GM18907 (cell line): ENCODE measurements at regions not wholly inside any gene's neighbourhood (a gene's known extent, or its start where the extent isn't known, plus 50 kb on each side); places are given as distances from the start of the nearest gene placed in this dataset.
"Not testable (repeated sequence)": the region's sequence is repeated elsewhere in the genome, so short reads cannot be mapped to it uniquely, and the experiment has no call there.

Experiments
- ATAC-seq: cut with Tn5 transposase; IDR thresholded peaks from one replicate; pipeline ENCODE4 v1.9.1; 2021; ENCODE audit warnings: mild to moderate bottlenecking, moderate library complexity; ENCODE audit not compliant: unreplicated experiment

DNA sequence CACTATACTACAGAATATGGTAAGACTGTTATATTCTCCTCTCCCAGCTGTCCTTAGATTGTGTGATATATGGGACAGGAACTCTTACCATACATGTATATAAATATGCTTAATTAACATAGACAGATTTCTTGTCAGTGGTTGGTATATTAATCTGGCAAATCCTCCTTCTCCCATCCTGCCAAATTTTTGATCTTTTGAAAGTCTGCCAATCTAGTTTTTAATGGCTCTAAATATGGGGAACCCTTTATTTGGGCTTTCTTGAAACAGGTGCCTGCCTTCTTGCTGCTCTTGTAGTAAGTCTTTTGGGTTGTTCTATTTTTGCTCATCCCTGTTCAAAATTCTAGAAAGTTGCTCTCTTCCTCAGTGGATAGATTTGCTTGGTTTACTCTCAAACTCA lies 63.5 kb downstream of the SPATA31D1 start:
- ATAC-seq: no peak

DNA sequence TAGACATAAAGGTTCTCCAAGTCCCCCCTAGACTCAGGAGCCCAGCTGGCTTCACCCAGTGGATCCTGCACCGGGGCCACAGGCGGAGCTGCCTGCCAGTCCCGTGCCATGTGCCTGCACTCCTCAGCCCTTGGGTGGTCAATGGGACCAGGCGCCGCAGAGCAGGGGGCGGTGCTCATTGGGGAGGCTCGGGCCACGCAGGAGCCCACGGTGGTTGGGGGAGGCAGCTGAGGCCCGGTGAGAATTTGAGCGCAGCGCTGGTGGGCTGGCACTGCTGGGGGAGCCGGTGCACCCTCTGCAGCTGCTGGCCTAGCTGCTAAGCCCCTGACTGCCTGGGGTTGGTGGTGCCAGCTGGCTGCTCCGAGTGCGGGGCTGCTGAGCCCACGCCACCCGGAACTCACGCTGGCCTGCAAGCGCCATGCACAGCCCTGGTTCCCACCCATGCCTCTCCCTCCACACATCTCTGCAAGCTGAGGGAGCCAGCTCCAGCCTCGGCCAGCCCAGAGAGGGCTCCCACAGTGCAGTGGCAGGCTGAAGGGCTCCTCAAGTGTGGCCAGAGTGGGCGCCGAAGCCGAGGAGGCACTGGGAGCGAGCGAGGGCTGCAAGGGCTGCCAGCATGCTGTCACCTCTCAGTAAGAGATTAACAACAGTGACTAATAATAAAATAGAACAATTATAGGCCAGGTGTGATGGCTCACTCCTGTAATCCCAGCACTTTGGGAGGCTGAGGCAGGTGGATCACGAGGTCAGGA lies 65.9 kb downstream of the SPATA31D1 start:
- no peak for ATAC-seq

DNA sequence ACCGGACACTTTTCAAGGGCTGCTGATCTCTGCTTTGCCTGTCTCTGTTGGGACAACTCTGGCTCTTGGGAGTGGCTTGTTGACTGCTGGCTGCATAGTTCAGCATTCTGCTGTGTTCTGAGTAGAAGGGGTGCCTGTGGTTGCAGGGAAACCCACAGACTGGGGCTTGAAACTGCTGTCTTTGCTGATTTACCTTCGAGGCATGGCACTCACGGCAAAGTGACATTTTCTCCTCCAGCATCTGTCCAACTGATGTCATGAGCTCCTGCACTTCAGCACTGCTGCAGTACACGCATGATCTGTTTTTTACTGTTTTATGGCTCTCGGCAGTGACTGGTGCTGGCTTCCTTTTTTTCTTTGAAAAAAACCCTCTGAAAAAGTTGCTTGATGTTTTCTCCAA lies 69.2 kb downstream of the SPATA31D1 start:
- ATAC-seq: no peak

- not testable (repeated sequence) for ATAC-seq
Measured at GRCh38 chr9:82061801-82062200, 73.2 kb downstream of the SPATA31D1 start.

DNA sequence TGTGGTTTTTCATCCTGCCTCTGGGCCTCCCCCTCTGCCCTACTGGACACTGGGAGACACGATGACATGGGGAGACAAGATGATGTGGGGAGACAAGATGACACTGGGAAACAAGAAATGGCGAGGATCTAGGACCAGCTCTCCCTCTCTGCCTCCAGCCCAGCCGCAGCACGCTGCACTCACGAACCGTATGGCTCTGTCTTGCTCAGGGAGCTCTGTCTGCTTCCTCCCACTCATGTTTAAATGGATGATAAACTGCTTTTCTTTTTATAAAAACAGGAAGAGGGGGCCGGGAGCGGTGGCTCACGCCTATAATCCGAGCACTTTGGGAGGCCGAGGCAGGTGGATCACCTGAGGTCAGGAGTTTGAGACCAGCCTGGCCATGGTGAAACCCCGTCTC lies 73.7 kb downstream of the SPATA31D1 start:
- no peak for ATAC-seq

DNA sequence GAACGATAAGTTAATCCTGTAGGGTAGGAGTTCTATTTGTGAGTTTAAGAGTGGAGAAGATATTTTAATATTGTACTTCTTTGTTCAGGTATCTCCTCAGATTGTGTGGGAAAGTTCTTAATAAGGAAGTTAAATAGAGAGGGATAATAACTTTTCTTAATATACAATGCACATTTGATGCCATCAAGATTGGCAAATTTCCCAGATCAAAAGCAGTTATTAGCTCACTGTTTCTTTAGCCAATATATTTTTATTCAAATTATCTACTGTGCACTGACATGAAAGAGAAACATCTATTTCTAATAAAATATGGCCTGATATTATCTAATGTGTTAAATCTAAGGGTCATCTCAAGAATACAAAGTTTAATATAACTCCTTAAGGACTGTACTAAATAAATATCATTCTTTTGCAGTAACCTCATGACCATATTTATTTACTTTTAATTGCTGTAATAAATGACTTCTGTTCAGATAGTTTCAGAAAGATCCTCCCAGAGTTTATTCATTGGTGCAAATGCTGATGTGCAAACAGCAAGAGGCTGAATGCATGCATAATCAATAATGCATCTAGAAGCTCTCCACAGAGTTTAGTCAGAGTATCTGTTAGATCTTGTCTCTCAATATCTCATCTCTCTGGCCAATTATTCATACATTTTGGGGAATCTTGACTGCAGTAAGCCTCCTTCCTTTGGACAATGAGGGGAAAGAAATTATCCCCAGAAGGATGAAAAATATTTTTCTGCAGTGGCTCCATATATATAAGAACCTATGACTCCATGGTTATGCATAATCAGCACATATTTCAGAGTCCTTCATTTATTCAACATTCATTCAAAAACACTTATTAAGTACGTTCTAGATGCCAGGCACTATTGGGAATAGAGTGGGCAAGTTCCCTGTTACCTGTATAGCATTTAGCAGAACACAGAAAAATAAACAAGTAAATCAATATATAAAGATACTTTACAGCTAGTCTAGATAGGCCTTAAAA lies 85.3 kb downstream of the SPATA31D1 start:
- no peak for ATAC-seq

DNA sequence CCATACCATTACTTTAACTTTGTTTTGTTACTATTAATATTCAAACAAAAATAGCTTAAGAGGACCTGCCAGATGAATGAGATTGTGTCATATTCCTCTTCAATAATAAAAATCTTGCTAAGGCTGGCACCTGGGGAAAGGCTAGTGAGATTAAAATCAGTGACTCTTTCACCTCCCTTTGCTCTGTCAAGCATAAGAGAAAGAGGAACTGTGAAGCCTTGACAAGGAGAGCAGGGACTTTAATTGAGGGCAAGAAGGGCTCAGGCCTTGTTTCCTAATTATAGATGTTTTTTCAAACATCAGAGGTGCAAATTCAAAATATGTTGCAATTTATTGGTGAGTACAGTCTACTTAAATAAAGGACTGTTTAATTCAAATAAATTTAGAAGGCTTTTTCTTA lies 91.7 kb downstream of the SPATA31D1 start:
- no peak for ATAC-seq

GRCh38 chr9:82081496-82081895 lies 92.9 kb downstream of the SPATA31D1 start:
- no peak for ATAC-seq

GRCh38 chr9:82082563-82082962 lies 94.0 kb downstream of the SPATA31D1 start:
- no peak for ATAC-seq

GRCh38 chr9:82088591-82088990 lies 100.0 kb downstream of the SPATA31D1 start:
- no peak for ATAC-seq

GRCh38 chr9:82090046-82090445 lies 101.5 kb downstream of the SPATA31D1 start:
- ATAC-seq: no peak

- ATAC-seq: no peak
Measured at GRCh38 chr9:82091100-82091499, 102.5 kb downstream of the SPATA31D1 start.

DNA sequence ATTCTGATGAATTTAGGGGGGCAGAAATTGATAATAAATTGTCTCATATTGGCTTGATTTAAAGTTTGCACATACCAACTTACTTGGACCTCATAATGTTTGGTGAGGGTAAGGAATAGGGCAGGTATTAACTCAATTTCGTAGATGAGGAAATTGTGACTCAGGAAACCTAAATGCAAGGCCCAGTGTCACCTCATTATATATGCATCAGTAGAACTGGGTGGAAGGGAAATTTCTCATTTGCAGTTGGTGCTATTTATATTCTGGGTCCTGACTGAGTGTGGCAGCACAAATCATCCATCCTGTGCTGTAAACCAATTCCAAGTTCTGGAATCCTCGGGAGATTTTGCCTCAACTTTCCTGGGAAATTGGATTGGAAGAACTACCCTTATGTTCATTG lies 103.0 kb downstream of the SPATA31D1 start:
- ATAC-seq: no peak

GRCh38 chr9:82101475-82101874 lies 112.9 kb downstream of the SPATA31D1 start:
- ATAC-seq: no peak

DNA sequence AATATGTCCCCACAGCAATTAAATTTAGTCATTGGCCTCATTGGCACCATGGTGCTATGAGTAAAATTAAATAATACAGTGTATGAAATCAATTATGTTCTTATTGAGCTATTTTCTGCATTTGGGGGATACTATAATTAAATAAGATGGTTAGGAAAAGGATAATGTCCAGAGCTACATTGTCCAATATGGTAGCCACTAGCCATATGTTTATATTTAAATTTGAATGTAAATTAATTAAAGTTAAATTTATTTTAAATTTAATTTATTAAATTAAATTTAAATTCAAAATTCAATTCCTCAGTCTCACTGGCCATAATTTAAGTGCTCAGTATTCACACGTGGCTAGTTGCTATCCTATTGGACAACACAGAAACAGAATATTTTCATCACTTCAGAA lies 115.7 kb downstream of the SPATA31D1 start:
- no peak for ATAC-seq

GRCh38 chr9:82105729-82106128 lies 117.2 kb downstream of the SPATA31D1 start:
- no peak for ATAC-seq

DNA sequence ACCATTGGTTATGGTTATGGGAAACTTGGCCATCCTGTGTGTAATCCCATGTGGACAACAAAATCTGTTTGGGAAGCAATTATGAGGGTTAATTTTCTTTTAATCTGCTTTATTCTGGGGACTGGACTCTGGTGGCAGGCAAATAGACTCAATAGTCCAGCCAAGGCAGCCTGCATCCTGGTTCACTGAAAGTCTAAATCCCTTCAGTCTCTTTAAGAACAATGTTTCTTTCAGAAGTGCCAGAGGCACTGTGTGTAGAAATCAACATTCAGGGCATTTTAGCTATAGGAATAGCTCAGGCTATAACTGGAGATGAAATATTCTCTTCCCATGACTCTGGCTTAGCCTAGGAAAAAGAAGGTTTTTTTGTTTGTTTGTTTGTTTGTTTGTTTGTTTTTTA lies 118.0 kb downstream of the SPATA31D1 start:
- no peak for ATAC-seq

DNA sequence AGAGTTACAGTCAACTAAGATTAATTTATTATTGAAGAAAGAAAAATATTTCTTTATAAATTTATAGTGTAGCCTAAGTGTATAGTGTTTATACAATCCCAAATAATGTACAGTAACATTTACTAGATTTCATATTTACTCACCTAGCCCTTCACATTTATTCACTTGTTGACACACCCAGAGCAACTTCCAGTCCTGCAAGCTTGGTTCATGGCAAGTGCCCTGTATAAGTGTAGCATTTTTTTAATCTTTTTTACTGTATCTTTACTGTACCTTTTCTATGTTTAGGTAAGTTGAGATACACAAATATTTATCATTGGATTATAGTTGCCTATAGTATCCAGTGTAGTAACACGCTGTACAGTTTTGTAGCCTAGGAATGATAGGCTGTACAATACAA lies 119.9 kb downstream of the SPATA31D1 start:
- no peak for ATAC-seq

DNA sequence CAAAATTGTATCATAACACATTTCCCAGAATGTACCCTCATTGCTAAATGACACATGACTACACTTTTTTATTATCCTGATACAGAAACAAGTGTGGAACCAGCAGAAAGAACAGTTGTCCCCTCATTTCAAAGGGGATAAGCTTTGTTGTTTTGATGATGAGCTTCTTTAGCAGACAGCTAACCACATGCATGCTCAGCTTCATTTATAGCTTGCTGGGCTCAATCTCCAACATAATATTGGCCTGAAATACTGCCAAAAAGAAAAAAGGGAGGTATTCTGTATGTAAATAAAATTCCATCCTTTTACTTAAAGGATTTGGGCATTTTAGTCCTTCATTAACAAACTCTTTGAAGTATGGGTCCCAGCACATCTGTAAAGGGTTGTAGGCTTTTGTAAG lies 120.4 kb downstream of the SPATA31D1 start:
- no peak for ATAC-seq

GRCh38 chr9:82109626-82110025 lies 121.1 kb downstream of the SPATA31D1 start:
- no peak for ATAC-seq

DNA sequence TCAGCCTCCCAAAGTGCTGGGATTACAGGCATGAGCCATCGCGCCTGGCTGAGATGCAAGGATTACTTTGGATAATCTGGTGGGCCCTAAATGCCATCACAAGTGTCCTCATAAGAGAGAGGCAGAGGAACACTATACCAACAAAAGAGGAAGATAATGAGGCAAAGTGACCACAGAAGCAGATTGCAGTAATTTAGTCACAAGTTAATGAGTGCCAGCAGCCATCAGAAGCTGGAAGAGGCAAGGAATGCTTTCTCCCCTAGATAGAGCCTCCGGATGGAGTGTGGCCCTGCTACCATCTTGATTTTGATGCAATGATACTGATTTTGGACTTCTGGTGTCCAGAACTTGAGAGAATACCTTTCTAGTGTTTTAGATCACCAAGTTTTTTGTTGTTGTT lies 122.3 kb downstream of the SPATA31D1 start:
- ATAC-seq: no peak

DNA sequence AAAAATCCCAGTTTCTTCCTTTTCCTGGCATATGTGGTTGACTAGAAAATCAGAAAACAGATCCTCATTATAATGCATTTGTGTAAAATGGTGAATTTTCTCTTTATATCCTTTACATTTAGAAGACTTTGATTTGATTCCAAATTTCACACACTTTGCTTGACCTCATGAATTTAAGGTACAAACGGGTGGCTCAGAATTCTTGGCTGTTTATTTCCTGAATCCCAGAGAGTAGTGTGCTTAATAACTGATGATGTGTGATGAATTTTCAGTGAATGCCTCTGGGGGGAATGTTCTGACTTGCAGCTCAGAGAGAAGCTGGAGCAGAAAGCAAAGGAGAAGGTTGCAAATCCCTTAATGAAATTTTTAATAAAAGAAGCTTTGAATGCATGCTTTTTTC lies 126.8 kb downstream of the SPATA31D1 start:
- ATAC-seq: no peak
